AG10803 (cell line): ENCODE measurements at regions not wholly inside any gene's neighbourhood (a gene's known extent, or its start where the extent isn't known, plus 50 kb on each side); places are given as distances from the start of the nearest gene placed in this dataset.

Experiments used
- DNase-seq: peaks from one replicate; pipeline ENCODE4 v3.0.0; 2010; ENCODE audit warnings: low read depth
- H3K4me3 ChIP-seq: 2 replicates; pipeline ENCODE4 v1.5.1; 2011; ENCODE audit warnings: mild to moderate bottlenecking, low read length, control low read depth
- TF ChIP-seq, protein P1 (sequence below): conservative IDR thresholded peaks from 2 replicates; pipeline ENCODE4 v1.5.1; 2011; ENCODE audit warnings: mild to moderate bottlenecking, low read length, control low read depth, inconsistent platforms

DNA sequence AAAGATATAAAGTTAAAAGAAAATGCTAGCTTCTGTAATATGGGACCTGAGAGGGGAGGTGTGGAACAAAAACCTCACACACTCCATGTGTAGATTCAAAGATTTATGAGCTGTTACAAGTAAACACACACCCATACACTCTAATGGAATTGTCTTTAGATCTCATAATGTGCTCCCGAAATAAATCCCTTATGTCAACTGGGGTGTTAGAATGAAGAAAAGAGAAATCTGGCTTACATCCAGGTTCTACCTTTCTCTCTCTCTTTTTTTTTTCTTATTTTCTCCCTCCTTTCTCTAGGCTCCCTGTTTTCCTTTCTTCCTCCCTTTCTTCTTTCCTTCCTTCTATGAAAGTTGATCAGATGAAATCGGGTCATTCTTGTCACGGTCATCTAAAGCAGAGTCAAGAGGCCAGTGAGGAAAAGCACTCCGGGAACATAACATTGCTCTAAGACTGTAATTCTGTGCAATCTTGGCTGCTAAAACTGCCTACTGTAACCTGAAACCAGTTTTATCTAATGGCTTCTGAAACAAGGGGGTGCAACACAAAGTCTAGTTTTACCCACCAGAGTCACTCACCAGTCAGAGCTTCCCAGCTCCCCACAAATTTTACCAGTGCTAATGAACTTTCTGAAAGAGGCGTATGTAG lies 68.3 kb upstream of the BTBD3 start:
- DNase-seq = peak; percentile 6
- TF ChIP-seq, protein P1, sequence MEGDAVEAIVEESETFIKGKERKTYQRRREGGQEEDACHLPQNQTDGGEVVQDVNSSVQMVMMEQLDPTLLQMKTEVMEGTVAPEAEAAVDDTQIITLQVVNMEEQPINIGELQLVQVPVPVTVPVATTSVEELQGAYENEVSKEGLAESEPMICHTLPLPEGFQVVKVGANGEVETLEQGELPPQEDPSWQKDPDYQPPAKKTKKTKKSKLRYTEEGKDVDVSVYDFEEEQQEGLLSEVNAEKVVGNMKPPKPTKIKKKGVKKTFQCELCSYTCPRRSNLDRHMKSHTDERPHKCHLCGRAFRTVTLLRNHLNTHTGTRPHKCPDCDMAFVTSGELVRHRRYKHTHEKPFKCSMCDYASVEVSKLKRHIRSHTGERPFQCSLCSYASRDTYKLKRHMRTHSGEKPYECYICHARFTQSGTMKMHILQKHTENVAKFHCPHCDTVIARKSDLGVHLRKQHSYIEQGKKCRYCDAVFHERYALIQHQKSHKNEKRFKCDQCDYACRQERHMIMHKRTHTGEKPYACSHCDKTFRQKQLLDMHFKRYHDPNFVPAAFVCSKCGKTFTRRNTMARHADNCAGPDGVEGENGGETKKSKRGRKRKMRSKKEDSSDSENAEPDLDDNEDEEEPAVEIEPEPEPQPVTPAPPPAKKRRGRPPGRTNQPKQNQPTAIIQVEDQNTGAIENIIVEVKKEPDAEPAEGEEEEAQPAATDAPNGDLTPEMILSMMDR = no peak

DNA sequence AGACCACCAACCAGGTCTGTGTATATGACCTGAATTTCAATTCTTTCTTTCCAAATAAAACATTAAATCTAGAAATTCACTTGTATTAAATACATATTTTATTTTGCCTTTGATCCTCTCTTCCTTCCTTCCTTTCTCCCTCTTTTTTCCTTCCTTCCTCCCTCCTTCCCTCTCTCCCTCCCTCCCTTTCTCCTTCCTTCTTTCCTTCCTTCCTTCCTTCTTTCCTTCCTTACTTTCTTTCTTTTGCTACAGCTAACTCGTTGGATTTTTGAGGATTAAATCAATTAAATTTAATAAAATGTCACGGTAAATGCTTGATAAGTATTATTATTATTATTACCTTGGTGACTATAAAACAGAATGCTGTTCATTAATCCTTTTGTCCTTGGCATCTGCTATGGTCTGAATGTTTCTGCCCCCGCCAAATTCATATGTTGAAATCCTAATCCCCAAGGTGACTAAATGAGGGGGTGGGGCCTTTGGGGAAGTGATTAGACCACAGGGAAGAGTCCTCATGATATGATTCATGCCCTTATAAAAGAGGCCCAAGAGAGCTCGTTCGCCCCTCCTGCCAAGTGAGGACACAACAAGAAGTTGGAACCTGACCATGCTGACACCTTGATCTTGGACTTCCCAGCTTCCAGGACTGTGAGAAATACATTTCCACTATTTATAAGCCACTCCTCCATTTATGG lies 67.6 kb upstream of the BTBD3 start:
- no peak overlapping the region for H3K4me3 ChIP-seq
- peak; percentile 56 for DNase-seq
- TF ChIP-seq, protein P1 = no peak

More for the DNA sequence above, 68.3 kb upstream of the BTBD3 start:
- no peak overlapping the region for H3K4me3 ChIP-seq

DNA sequence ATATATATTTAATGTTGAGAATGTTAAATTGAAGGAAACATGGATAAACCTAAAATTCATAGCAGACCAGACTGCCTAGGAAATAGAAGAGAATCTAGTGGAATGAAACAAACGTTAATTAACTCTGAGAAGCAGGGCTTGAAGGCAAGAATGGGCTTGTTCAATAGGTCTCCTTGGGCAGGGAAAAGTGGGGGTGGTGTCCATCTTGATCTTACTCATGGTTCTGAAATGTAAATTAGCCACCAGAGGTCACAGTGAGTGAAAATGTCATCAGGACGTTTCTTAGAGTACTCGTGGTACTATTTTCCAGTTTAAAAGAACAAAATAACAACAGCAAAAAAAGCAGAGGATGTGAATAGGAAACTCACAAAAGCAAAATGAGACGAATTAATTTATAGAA lies 66.8 kb upstream of the BTBD3 start:
- TF ChIP-seq, protein P1 = no peak
- H3K4me3 ChIP-seq = no peak overlapping the region
- peak; percentile 34 for DNase-seq

DNA sequence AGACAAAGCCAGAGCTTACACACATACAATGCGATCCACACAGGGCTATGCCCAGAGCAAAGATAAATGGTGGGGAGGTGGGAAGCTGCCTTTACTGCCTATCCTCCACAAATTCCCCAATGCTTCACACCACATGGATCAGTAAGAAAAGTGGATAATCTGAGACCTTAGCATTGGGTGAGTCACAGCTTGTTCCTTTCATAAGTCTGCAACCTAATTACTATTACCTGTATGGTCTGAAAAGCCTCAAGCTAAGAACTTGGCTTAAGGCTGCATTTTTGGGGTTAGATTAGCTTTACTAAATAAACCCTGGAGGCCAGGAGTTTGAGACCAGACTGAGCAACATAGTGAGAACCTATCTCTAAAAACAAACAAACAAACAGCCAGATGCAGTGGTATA lies 66.0 kb upstream of the BTBD3 start:
- TF ChIP-seq, protein P1 = no peak
- H3K4me3 ChIP-seq = no peak overlapping the region

DNA sequence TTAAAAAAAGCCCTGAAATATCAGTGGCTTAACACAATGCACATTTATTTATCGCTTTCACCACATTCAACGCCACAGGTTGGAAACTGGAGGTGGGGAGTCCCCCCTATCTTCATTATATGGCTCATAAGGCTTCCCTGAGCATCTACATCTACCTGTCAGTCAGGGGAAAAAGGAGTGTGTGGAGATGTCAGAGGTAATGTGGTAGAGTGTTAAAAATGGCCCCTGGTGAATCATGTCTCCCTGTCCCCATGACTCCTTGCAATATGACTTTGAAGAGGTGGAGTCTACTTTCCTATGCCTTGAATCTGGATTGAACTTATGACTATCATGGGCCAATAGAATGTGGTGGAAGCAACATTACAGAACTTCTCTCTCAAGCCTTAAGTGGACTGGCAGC lies 65.5 kb upstream of the BTBD3 start:
- no peak overlapping the region for H3K4me3 ChIP-seq
- TF ChIP-seq, protein P1 = no peak
- DNase-seq = no peak

More for the DNA sequence above, 66.0 kb upstream of the BTBD3 start:
- no peak for DNase-seq

DNA sequence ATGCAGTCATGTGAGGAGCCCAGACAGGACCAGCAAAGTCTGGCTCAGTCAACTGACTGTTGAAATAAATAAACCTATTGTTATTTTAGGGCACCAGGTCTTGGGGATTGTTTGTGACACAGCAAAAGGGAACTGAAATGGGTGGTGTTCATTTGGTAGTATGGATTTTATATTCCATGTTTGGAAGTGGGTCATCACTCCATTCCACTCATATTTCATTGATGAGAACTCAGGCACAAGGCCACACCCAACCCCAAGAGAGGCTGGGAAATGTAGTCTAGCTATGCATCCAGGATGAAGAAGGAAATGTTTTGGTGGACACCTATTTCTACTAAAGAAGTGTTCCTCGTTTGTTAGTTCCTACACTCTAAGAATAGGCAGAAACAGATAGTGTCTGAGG lies 64.9 kb upstream of the BTBD3 start:
- peak; percentile 39 for DNase-seq
- no peak overlapping the region for H3K4me3 ChIP-seq
- TF ChIP-seq, protein P1 = no peak

DNA sequence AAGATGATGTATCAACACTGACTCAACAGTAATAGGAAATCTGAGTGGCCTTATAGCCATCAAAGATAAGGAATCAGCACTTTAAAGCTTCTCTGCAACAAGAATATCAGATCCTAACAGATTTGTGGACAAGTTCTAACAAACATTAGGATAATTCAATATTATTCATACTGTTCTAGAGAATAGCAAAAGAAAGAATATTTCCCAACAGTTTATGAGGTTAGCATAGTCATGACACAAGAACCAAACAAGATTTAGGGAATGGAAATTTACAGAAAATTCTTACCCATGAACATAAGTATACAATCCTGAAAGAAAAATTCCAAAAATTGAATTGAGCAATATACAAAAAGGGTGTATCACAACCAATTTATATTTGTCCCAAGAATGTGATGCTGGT lies 64.3 kb upstream of the BTBD3 start:
- H3K4me3 ChIP-seq = no peak overlapping the region
- DNase-seq = peak; percentile 23
- TF ChIP-seq, protein P1 = no peak
